Liver (tissue), 8 donors: ENCODE measurements at regions not wholly inside any gene's neighbourhood (a gene's known extent, or its start where the extent isn't known, plus 50 kb on each side); places are given as distances from the start of the nearest gene placed in this dataset.
A peak's percentile ranks its signal among the peaks of the same experiment; 100 is the strongest.

Experiments used
- DNase-seq: peaks from one replicate; pipeline ENCODE4 v3.0.0-alpha.2; 2017; ENCODE audit warnings: low spot score
- H3K27ac ChIP-seq, 2 donors: one replicate each; pipeline ENCODE4 v1.7.0; 2013; ENCODE audit warnings: inconsistent platforms in 2 of 2, low read length in 2 of 2, control low read depth in 1 of 2, low read depth in 1 of 2, mild to moderate bottlenecking in 1 of 2
- H3K27me3 ChIP-seq, 4 donors: one replicate each; pipeline versions ENCODE4 v1.6.1 to v1.7.0; 2013; ENCODE audit warnings: low read length in 3 of 4, inconsistent platforms in 1 of 4, mild to moderate bottlenecking in 1 of 4, moderate library complexity in 1 of 4; ENCODE audit not compliant: control insufficient read depth in 4 of 4, insufficient read depth in 4 of 4
- H3K36me3 ChIP-seq, 4 donors: one replicate each; pipeline versions ENCODE4 v1.6.1 to v1.7.0; 2013; ENCODE audit warnings: low read length in 3 of 4, mild to moderate bottlenecking in 3 of 4, low read depth in 1 of 4, moderate library complexity in 1 of 4; ENCODE audit not compliant: control insufficient read depth in 4 of 4, insufficient read depth in 3 of 4
- H3K4me1 ChIP-seq, 4 donors: one replicate each; pipeline versions ENCODE4 v1.6.1 to v1.7.0; 2013; ENCODE audit warnings: low read length in 3 of 4, mild to moderate bottlenecking in 3 of 4, moderate library complexity in 1 of 4; ENCODE audit not compliant: control insufficient read depth in 4 of 4, insufficient read depth in 4 of 4
- H3K4me3 ChIP-seq, 3 donors: one replicate each; pipeline versions ENCODE4 v1.6.1 to v1.7.0; 2013; ENCODE audit warnings: low read length in 3 of 3, control low read depth in 1 of 3, low read depth in 1 of 3, mild to moderate bottlenecking in 1 of 3
- H3K9ac ChIP-seq, 2 donors: one replicate each; pipeline ENCODE4 v1.7.0; 2013; ENCODE audit warnings: low read length in 2 of 2, mild to moderate bottlenecking in 2 of 2, moderate library complexity in 2 of 2, control low read depth in 1 of 2, low read depth in 1 of 2
- H3K9me3 ChIP-seq, 4 donors: one replicate each; pipeline versions ENCODE4 v1.6.1 to v1.7.0; 2013; ENCODE audit warnings: low read length in 3 of 4; ENCODE audit not compliant: control insufficient read depth in 4 of 4
- EGR1 ChIP-seq, 2 donors: IDR thresholded peaks; 2 replicates each; pipeline ENCODE4 v1.6.1; 2016 to 2018; ENCODE audit warnings: antibody characterized with exemption in 2 of 2, low read depth in 2 of 2
- FOXA2 ChIP-seq: IDR thresholded peaks from 2 replicates; pipeline ENCODE4 v1.6.1; 2016; ENCODE audit warnings: antibody characterized with exemption
- GABPA ChIP-seq, 2 donors: IDR thresholded peaks in 1 of 2; conservative IDR thresholded peaks in 1 of 2; 2 replicates each; pipeline ENCODE4 v1.6.1; 2016; ENCODE audit warnings: antibody characterized with exemption in 2 of 2, mild to moderate bottlenecking in 1 of 2, moderate library complexity in 1 of 2
- HNF4A ChIP-seq, 2 donors: conservative IDR thresholded peaks; 2 replicates each; pipeline ENCODE4 v1.6.1; 2016; ENCODE audit warnings: antibody characterized with exemption in 2 of 2, mild to moderate bottlenecking in 2 of 2
- HNF4G ChIP-seq: IDR thresholded peaks from 2 replicates; pipeline ENCODE4 v1.6.1; 2016; ENCODE audit warnings: antibody characterized with exemption
- JUND ChIP-seq, 2 donors: IDR thresholded peaks; 2 replicates each; pipeline ENCODE4 v1.6.1; 2016; ENCODE audit warnings: antibody characterized with exemption in 2 of 2
- NR2F2 ChIP-seq: IDR thresholded peaks from 2 replicates; pipeline ENCODE4 v1.6.1; 2016; ENCODE audit warnings: antibody characterized with exemption
- RAD21 ChIP-seq, 2 donors: IDR thresholded peaks; 2 replicates each; pipeline ENCODE4 v1.6.1; 2016; ENCODE audit warnings: antibody characterized with exemption in 2 of 2, mild to moderate bottlenecking in 2 of 2
- RXRA ChIP-seq, 2 donors: IDR thresholded peaks; 2 replicates each; pipeline ENCODE4 v1.6.1; 2017 to 2018; ENCODE audit warnings: antibody characterized with exemption in 2 of 2, mild to moderate bottlenecking in 1 of 2
- SP1 ChIP-seq: IDR thresholded peaks from 2 replicates; pipeline ENCODE4 v1.6.1; 2018; ENCODE audit warnings: antibody characterized with exemption, mild to moderate bottlenecking
- TAF1 ChIP-seq: conservative IDR thresholded peaks from 2 replicates; pipeline ENCODE4 v1.6.1; 2016; ENCODE audit warnings: antibody characterized with exemption, mild to moderate bottlenecking
- YY1 ChIP-seq: IDR thresholded peaks from 2 replicates; pipeline ENCODE4 v1.6.1; 2016; ENCODE audit warnings: antibody characterized with exemption, mild to moderate bottlenecking
- WGBS: extraction: QIAGEN DNeasy Blood & Tissue Kit; methylation state at CpG from one replicate; pipeline ENCODE4 v1.1.7; 2013; 5-methylcytosine and 5-hydroxymethylcytosine counted together
- TF ChIP-seq, protein P1 (sequence below): IDR thresholded peaks from 2 replicates; pipeline ENCODE4 v1.6.1; 2016; ENCODE audit warnings: antibody characterized with exemption
- TF ChIP-seq, protein P2 (sequence below): IDR thresholded peaks from 2 replicates; pipeline ENCODE4 v1.6.1; 2016; ENCODE audit warnings: antibody characterized with exemption
- TF ChIP-seq, protein P3 (sequence below): fragments of 150-350 bp; IDR thresholded peaks from 2 replicates; pipeline ENCODE4 v1.5.1; 2017; ENCODE audit warnings: improper control_type of control experiment, low read depth, low read length; ENCODE audit not compliant: missing input control
- TF ChIP-seq, protein P4 (sequence below): IDR thresholded peaks from 2 replicates; pipeline ENCODE4 v1.6.1; 2016; ENCODE audit warnings: antibody characterized with exemption, mild to moderate bottlenecking
- TF ChIP-seq, protein P5 (sequence below): IDR thresholded peaks from 2 replicates; pipeline ENCODE4 v1.6.1; 2016; ENCODE audit warnings: antibody characterized with exemption
- donor health status: healthy.
- donor health status: healthy.
- donor health status: healthy.
- donor health status: healthy.
- donor health status: healthy.

DNA sequence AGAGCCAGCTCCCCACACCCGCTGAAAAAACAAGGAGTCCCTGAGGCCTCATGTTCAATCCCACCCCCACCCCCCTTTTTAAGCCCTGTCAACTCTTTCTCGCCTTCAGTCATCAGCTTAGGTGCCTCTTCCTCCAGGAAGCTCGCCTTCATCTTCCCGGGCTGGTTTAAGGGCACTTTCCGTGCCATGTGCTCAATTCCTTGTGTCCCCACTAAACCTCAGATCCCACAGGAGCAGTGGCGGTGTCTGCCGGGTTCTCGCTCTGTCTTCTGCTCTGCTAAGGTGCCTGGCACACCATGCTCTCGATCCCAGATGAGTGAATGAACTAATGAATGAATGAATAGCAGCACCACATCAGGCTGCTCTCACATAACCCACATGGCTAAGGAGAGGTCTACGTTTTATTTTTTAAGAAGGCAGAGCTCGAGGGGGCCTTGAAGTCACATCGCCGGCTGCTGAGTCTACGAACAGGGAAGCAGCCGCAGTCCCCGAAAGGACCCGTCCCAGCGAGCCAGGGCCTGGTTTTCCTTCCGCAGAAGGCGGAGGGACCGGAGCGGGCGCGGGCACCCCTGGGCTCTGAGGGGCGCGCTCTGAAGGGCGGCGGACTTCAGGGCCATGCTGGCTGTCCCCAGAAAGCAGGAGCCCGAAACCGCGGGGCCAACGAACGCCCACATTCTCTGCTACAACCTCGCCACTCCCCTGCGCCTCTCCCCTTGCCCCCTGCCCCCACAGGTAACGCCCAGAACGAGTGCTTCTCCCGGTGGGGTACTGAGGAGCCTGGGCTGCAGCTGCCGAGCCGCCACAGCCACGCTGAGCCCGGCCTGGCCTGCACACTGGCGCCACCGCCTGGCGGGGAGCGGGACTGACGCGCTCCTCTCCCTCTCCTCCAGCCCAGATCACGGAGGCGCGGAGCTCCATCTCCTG is 73.4 kb upstream of the KCNMA1 start:
- H3K27me3 ChIP-seq, result peaks cover 0 to 5% (median 0%) of the 10 kb centered on the region in 4 donors
- H3K36me3 ChIP-seq, result no peaks in the 10 kb centered on the region
- 12% methylated on average over 51 of the region's 51 CpGs for WGBS
- peaks cover 0 to 6% (median 3%) of the 10 kb centered on the region in 4 donors for H3K4me1 ChIP-seq
- TF ChIP-seq, protein P1, sequence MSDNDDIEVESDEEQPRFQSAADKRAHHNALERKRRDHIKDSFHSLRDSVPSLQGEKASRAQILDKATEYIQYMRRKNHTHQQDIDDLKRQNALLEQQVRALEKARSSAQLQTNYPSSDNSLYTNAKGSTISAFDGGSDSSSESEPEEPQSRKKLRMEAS, result no peak
- TF ChIP-seq, protein P2, sequence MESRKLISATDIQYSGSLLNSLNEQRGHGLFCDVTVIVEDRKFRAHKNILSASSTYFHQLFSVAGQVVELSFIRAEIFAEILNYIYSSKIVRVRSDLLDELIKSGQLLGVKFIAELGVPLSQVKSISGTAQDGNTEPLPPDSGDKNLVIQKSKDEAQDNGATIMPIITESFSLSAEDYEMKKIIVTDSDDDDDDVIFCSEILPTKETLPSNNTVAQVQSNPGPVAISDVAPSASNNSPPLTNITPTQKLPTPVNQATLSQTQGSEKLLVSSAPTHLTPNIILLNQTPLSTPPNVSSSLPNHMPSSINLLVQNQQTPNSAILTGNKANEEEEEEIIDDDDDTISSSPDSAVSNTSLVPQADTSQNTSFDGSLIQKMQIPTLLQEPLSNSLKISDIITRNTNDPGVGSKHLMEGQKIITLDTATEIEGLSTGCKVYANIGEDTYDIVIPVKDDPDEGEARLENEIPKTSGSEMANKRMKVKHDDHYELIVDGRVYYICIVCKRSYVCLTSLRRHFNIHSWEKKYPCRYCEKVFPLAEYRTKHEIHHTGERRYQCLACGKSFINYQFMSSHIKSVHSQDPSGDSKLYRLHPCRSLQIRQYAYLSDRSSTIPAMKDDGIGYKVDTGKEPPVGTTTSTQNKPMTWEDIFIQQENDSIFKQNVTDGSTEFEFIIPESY, result no peak
- TF ChIP-seq, protein P3, sequence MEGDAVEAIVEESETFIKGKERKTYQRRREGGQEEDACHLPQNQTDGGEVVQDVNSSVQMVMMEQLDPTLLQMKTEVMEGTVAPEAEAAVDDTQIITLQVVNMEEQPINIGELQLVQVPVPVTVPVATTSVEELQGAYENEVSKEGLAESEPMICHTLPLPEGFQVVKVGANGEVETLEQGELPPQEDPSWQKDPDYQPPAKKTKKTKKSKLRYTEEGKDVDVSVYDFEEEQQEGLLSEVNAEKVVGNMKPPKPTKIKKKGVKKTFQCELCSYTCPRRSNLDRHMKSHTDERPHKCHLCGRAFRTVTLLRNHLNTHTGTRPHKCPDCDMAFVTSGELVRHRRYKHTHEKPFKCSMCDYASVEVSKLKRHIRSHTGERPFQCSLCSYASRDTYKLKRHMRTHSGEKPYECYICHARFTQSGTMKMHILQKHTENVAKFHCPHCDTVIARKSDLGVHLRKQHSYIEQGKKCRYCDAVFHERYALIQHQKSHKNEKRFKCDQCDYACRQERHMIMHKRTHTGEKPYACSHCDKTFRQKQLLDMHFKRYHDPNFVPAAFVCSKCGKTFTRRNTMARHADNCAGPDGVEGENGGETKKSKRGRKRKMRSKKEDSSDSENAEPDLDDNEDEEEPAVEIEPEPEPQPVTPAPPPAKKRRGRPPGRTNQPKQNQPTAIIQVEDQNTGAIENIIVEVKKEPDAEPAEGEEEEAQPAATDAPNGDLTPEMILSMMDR, result peak; percentile 91
- TF ChIP-seq YY1 (no peak), RAD21 (IDR thresholded peaks at IDR 0.05) (peak; percentile 69 to 86), HNF4A (conservative IDR thresholded peaks at IDR 0.05) (no peak), FOXA2 (no peak), NR2F2 (no peak), GABPA (IDR thresholded peaks at IDR 0.05 in 1 of 2, conservative IDR thresholded peaks at IDR 0.05 in 1 of 2) (no peak), SP1 (no peak), HNF4G (no peak), JUND (IDR thresholded peaks at IDR 0.05) (no peak), RXRA (IDR thresholded peaks at IDR 0.05) (no peak), EGR1 (IDR thresholded peaks at IDR 0.05; ENCODE audit: low read depth in 2 of 2) (no peak), TAF1 (no peak)
- TF ChIP-seq, protein P4, sequence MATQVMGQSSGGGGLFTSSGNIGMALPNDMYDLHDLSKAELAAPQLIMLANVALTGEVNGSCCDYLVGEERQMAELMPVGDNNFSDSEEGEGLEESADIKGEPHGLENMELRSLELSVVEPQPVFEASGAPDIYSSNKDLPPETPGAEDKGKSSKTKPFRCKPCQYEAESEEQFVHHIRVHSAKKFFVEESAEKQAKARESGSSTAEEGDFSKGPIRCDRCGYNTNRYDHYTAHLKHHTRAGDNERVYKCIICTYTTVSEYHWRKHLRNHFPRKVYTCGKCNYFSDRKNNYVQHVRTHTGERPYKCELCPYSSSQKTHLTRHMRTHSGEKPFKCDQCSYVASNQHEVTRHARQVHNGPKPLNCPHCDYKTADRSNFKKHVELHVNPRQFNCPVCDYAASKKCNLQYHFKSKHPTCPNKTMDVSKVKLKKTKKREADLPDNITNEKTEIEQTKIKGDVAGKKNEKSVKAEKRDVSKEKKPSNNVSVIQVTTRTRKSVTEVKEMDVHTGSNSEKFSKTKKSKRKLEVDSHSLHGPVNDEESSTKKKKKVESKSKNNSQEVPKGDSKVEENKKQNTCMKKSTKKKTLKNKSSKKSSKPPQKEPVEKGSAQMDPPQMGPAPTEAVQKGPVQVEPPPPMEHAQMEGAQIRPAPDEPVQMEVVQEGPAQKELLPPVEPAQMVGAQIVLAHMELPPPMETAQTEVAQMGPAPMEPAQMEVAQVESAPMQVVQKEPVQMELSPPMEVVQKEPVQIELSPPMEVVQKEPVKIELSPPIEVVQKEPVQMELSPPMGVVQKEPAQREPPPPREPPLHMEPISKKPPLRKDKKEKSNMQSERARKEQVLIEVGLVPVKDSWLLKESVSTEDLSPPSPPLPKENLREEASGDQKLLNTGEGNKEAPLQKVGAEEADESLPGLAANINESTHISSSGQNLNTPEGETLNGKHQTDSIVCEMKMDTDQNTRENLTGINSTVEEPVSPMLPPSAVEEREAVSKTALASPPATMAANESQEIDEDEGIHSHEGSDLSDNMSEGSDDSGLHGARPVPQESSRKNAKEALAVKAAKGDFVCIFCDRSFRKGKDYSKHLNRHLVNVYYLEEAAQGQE, result no peak
- TF ChIP-seq, protein P5, sequence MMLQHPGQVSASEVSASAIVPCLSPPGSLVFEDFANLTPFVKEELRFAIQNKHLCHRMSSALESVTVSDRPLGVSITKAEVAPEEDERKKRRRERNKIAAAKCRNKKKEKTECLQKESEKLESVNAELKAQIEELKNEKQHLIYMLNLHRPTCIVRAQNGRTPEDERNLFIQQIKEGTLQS, result no peak
- no peak overlapping the region for H3K27ac ChIP-seq
- DNase-seq, result peak; percentile 80
- H3K9me3 ChIP-seq, result no peaks in the 10 kb centered on the region
- no peak overlapping the region for H3K9ac ChIP-seq
- peak overlapping the region in 1 of 3 donors; percentile 28 for H3K4me3 ChIP-seq
